Mesendoderm (in vitro differentiated cells): ENCODE measurements at regions not wholly inside any gene's neighbourhood (a gene's known extent, or its start where the extent isn't known, plus 50 kb on each side); places are given as distances from the start of the nearest gene placed in this dataset.
A peak's percentile ranks its signal among the peaks of the same experiment; 100 is the strongest.

Source experiments
- DNase-seq: peaks from one replicate; pipeline ENCODE4 v3.0.0; 2013
- H2AK5ac ChIP-seq: 2 replicates; pipeline ENCODE4 v1.6.1; 2013; ENCODE audit warnings: low read length, inconsistent platforms
- H2BK120ac ChIP-seq: 2 replicates; pipeline ENCODE4 v1.6.1; 2013; ENCODE audit warnings: low read depth, mild to moderate bottlenecking, low read length, moderate library complexity, mixed read lengths
- H2BK15ac ChIP-seq: replicated peaks from 2 replicates; pipeline ENCODE4 v1.6.1; 2013; ENCODE audit warnings: low read depth, mild to moderate bottlenecking, moderate library complexity
- H2BK5ac ChIP-seq: 2 replicates; pipeline ENCODE4 v1.6.1; 2013; ENCODE audit warnings: low read length, inconsistent platforms
- H3K18ac ChIP-seq: 2 replicates; pipeline ENCODE4 v1.6.1; 2013; ENCODE audit warnings: mild to moderate bottlenecking, low read length, mixed read lengths
- H3K23ac ChIP-seq: one replicate; pipeline ENCODE4 v1.6.1; 2013; ENCODE audit warnings: low read length
- H3K27ac ChIP-seq: 2 replicates; pipeline ENCODE4 v1.5.1; 2013; ENCODE audit warnings: low read depth, mild to moderate bottlenecking, inconsistent platforms, low read length, moderate library complexity
- H3K27me3 ChIP-seq: 2 replicates; pipeline ENCODE4 v1.6.1; 2013; ENCODE audit warnings: low read length, control low read depth, mild to moderate bottlenecking, inconsistent platforms; ENCODE audit not compliant: insufficient read depth, poor library complexity
- H3K36me3 ChIP-seq: 2 replicates; pipeline ENCODE4 v1.6.1; 2013; ENCODE audit warnings: low read length, inconsistent platforms; ENCODE audit not compliant: control insufficient read depth, insufficient read depth
- H3K4ac ChIP-seq: one replicate; pipeline ENCODE4 v1.6.1; 2013; ENCODE audit warnings: low read depth, mild to moderate bottlenecking, low read length, moderate library complexity
- H3K4me1 ChIP-seq: 2 replicates; pipeline ENCODE4 v1.6.1; 2013; ENCODE audit warnings: low read depth, low read length, inconsistent platforms; ENCODE audit not compliant: control insufficient read depth
- H3K4me2 ChIP-seq: 2 replicates; pipeline ENCODE4 v1.6.1; 2013; ENCODE audit warnings: low read length
- H3K4me3 ChIP-seq: 2 replicates; pipeline ENCODE4 v1.5.1; 2013; ENCODE audit warnings: mild to moderate bottlenecking, low read length
- H3K56ac ChIP-seq: one replicate; pipeline ENCODE4 v1.6.1; 2013; ENCODE audit warnings: low read length
- H3K79me1 ChIP-seq: 2 replicates; pipeline ENCODE4 v1.6.1; 2013; ENCODE audit warnings: low read length, inconsistent platforms
- H3K79me2 ChIP-seq: 2 replicates; pipeline ENCODE4 v1.6.1; 2013; ENCODE audit warnings: mild to moderate bottlenecking, low read length; ENCODE audit not compliant: control insufficient read depth, insufficient read depth
- H3K9ac ChIP-seq: 2 replicates; pipeline ENCODE4 v1.6.1; 2013; ENCODE audit warnings: low read length, inconsistent platforms
- H4K5ac ChIP-seq: one replicate; pipeline ENCODE4 v1.6.1; 2013; ENCODE audit warnings: low read length
- H4K8ac ChIP-seq: one replicate; pipeline ENCODE4 v1.6.1; 2013; ENCODE audit warnings: low read depth, mild to moderate bottlenecking, control low read depth, low read length, moderate library complexity
- WGBS: extraction: QIAGEN DNeasy Blood & Tissue Kit; methylation state at CpG from one replicate; pipeline ENCODE4 v1.1.7; 2013; ENCODE audit warnings: low lambda C conversion rate, missing lambda C conversion rate; ENCODE audit not compliant: insufficient coverage; ENCODE audit errors: extremely low coverage; 5-methylcytosine and 5-hydroxymethylcytosine counted together

DNA sequence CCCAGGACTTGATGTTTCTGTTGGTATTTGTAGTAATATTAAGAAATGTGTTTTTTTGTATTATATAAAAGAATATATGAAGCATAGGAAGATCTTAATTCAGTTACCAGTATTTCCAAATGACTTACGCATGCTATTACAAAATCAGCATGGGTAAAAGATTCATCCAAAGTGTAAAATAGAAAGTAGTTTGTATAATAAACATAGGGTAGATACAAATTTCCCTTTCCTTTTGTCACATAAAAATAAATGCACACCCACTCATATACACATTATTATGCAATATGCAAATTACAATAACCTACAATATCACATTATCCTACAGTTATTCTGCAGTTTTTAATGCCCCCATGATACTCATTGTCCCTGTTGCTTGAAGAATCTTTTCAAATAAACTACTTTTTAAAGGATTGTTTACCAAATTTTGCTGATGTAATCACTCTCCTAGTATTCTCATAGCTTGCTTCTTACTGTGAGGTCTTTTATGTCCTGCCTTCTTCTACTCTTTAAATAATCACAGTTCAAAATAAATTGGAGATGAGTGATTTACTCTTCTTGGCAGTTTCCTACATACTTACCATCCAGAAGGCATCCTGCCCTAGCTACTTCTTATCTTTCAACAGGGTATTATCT is 244.0 kb downstream of the CASP12 start:
- no peaks in the 10 kb centered on the region for H3K79me2 ChIP-seq
- H3K36me3 ChIP-seq = no peaks in the 10 kb centered on the region
- no peak overlapping the region for H2BK15ac ChIP-seq
- no peak overlapping the region for H3K4ac ChIP-seq
- H3K79me1 ChIP-seq = no peaks in the 10 kb centered on the region
- no peaks in the 10 kb centered on the region for H3K27me3 ChIP-seq
- no peak overlapping the region for H4K8ac ChIP-seq
- H3K27ac ChIP-seq = no peak overlapping the region
- H3K18ac ChIP-seq = no peak overlapping the region
- no peak overlapping the region for H3K23ac ChIP-seq
- no peak overlapping the region for H3K9ac ChIP-seq
- H3K4me3 ChIP-seq = no peak overlapping the region
- no peak overlapping the region for H2BK120ac ChIP-seq
- H3K4me2 ChIP-seq = no peak overlapping the region
- H2BK5ac ChIP-seq = no peak overlapping the region
- H4K5ac ChIP-seq = no peak overlapping the region
- no peaks in the 10 kb centered on the region for H3K4me1 ChIP-seq
- no peak for DNase-seq
- no peak overlapping the region for H2AK5ac ChIP-seq
- WGBS = no CpG with 5 or more reads among the region's 1 CpG
- H3K56ac ChIP-seq = no peak overlapping the region

DNA sequence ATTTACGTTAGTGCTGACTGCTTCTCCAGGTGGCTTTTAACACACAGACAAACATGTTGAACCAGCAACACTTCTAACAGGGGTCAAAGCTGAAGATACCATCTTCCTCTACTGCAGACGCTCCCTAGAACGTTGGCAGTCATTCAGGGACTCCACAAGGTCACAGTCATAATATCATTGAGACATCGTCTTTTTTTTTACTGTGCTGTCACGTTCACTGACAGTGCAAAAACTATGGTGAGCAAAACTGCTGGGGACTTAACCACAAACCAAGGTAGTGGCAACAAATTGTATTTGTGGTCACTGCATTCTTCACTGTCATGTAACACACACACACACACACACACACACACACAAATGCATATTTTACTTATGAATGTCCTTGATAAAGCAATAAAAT is 244.9 kb downstream of the CASP12 start:
- Histone ChIP-seq H2BK15ac (no peak overlapping the region), H4K5ac (no peak overlapping the region), H3K4me2 (no peak overlapping the region), H3K23ac (no peak overlapping the region), H4K8ac (no peak overlapping the region), H3K4ac (no peak overlapping the region), H3K18ac (no peak overlapping the region), H3K56ac (no peak overlapping the region), H3K4me1 (no peaks in the 10 kb centered on the region), H2AK5ac (no peak overlapping the region), H3K79me1 (no peaks in the 10 kb centered on the region), H3K36me3 (no peaks in the 10 kb centered on the region), H3K4me3 (no peak overlapping the region), H3K27me3 (no peaks in the 10 kb centered on the region), H3K79me2 (no peaks in the 10 kb centered on the region), H3K9ac (no peak overlapping the region), H2BK5ac (no peak overlapping the region), H2BK120ac (no peak overlapping the region), H3K27ac (no peak overlapping the region)
- no CpG with 5 or more reads among the region's 5 CpGs for WGBS
- DNase-seq = no peak

DNA sequence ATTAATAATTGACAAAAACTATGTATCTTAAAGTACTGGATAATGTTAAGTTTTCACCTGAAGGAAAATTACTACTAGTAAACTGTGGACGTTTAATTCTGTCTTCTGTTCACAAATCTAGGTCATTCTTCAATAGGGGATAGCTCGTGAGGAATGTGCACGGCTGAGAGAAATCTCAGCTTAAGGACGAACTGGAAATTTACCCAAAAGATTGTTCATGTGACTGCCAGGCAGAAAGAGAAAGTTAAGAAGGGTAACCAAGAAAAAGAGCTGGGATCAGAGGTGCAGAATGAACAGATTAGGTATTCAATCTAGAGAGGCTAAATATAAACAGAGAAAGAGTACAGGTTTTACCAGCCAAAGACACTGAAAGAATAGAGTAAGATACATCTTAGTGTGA is 245.3 kb downstream of the CASP12 start:
- Histone ChIP-seq H3K56ac (no peak overlapping the region), H3K4me1 (no peaks in the 10 kb centered on the region), H4K5ac (no peak overlapping the region), H3K4me3 (no peak overlapping the region), H3K27ac (no peak overlapping the region), H2BK120ac (no peak overlapping the region), H3K4me2 (no peak overlapping the region), H4K8ac (no peak overlapping the region), H3K36me3 (no peaks in the 10 kb centered on the region), H3K4ac (no peak overlapping the region), H3K18ac (no peak overlapping the region), H2BK15ac (no peak overlapping the region), H3K27me3 (no peaks in the 10 kb centered on the region), H2AK5ac (no peak overlapping the region), H3K9ac (no peak overlapping the region), H3K79me1 (no peaks in the 10 kb centered on the region), H3K23ac (no peak overlapping the region), H2BK5ac (no peak overlapping the region), H3K79me2 (no peaks in the 10 kb centered on the region)
- no peak for DNase-seq
- WGBS = no CpG with 5 or more reads among the region's 4 CpGs

DNA sequence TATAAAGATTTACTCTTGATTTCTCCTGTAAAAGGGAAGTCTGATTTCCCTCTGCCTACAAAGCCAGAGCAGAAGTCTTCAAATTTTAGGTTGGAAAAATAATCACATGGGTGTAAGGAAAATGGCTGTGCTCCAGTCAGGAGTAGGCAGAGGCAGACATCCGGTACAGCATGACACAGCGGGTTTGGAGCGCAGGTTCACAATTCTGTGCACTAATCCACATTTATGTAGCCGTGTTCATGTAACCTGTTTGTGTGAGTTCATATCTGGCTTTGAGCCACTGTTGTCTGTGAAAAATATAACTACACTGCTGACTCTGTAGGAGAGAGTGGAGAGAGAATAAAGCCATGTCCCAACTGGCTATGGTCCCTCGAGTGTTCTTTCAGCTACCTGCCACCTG is 248.0 kb downstream of the CASP12 start:
- Histone ChIP-seq H4K5ac (no peak overlapping the region), H4K8ac (no peak overlapping the region), H3K79me1 (no peaks in the 10 kb centered on the region), H3K36me3 (no peaks in the 10 kb centered on the region), H3K27me3 (no peaks in the 10 kb centered on the region), H3K79me2 (no peaks in the 10 kb centered on the region), H3K27ac (no peak overlapping the region), H3K4ac (no peak overlapping the region), H2BK5ac (no peak overlapping the region), H3K4me2 (no peak overlapping the region), H3K18ac (no peak overlapping the region), H3K23ac (no peak overlapping the region), H2BK15ac (no peak overlapping the region), H3K4me3 (no peak overlapping the region), H3K4me1 (no peaks in the 10 kb centered on the region), H3K56ac (no peak overlapping the region), H2AK5ac (no peak overlapping the region), H3K9ac (no peak overlapping the region), H2BK120ac (no peak overlapping the region)
- peak; percentile 56 for DNase-seq
- WGBS = no CpG with 5 or more reads among the region's 5 CpGs

DNA sequence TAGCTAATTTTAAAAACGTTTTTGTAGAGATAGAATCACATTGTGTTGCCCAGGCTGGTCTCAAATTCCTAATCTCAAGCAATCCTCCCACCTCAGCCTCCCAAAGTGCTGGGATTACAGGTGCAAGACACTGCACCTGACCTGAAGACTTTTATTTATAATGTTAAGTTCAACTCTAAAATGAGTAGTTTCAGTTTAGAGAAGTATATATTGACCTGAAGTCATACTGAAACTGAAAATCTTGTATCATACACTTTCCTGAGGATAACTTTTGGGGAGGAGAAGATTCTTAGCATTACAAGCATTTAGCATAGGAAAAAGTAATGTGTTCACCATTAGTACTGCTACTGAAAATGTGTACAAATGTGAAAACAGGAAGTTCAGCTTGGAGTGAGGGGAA is 249.3 kb downstream of the CASP12 start:
- no peak overlapping the region for H3K56ac ChIP-seq
- H2BK120ac ChIP-seq = no peak overlapping the region
- H2BK5ac ChIP-seq = no peak overlapping the region
- no peak overlapping the region for H2BK15ac ChIP-seq
- no peak overlapping the region for H3K9ac ChIP-seq
- H4K8ac ChIP-seq = no peak overlapping the region
- H3K4me3 ChIP-seq = no peak overlapping the region
- no peak overlapping the region for H3K18ac ChIP-seq
- no peaks in the 10 kb centered on the region for H3K27me3 ChIP-seq
- H3K79me1 ChIP-seq = no peaks in the 10 kb centered on the region
- H3K79me2 ChIP-seq = no peaks in the 10 kb centered on the region
- H3K27ac ChIP-seq = no peak overlapping the region
- H3K4me2 ChIP-seq = no peak overlapping the region
- no peak overlapping the region for H2AK5ac ChIP-seq
- H3K23ac ChIP-seq = no peak overlapping the region
- DNase-seq = no peak
- no peak overlapping the region for H4K5ac ChIP-seq
- WGBS = no CpG with 5 or more reads among the region's 1 CpG
- no peaks in the 10 kb centered on the region for H3K36me3 ChIP-seq
- no peak overlapping the region for H3K4ac ChIP-seq
- no peaks in the 10 kb centered on the region for H3K4me1 ChIP-seq
